Bronchial epithelial cell (primary cell): ENCODE measurements at regions not wholly inside any gene's neighbourhood (a gene's known extent, or its start where the extent isn't known, plus 50 kb on each side); places are given as distances from the start of the nearest gene placed in this dataset.

ENCODE experiments used
- DNase-seq: peaks from one replicate; pipeline ENCODE4 v3.0.0-alpha.2; 2010; ENCODE audit warnings: low read depth
- FAIRE-seq: peaks from 2 replicates; lab custom pipeline; 2011; peaks lifted over from hg19 to GRCh38; lab: Jason Lieb, UNC
- H3K27me3 ChIP-seq: 2 replicates; pipeline ENCODE4 v1.5.1; 2011; ENCODE audit warnings: low read length; ENCODE audit not compliant: control insufficient read depth, insufficient read depth
- H3K36me3 ChIP-seq: 2 replicates; pipeline ENCODE4 v1.5.1; 2011; ENCODE audit warnings: low read length; ENCODE audit not compliant: control insufficient read depth, insufficient read depth
- H3K4me3 ChIP-seq: 2 replicates; pipeline ENCODE4 v1.5.1; 2011; ENCODE audit warnings: mild to moderate bottlenecking, low read depth, low read length, control low read depth
- TF ChIP-seq, protein P1 (sequence below): IDR thresholded peaks from 2 replicates; pipeline ENCODE4 v1.5.1; 2011; ENCODE audit warnings: mild to moderate bottlenecking, moderate library complexity, low read length, control low read depth, inconsistent platforms; ENCODE audit not compliant: insufficient read depth, severe bottlenecking

DNA sequence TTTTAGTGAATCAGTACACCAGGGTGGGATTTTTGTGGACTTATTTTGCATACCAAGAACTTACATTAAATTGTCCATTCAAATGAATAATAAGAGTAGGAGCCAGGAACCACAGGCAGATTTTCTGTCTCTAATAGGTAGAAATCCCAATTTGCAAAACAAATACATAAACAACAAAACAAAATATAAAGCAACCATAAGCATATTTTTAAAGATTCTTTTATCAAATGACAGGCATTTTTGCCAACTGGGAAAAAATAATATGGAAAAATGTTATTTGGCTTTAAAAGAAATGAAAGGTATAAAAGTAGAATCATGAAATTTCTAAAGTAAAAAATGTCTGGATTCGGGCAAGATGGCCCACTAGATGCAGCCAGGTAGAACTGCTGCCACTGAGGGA is 71.2 kb upstream of the PDE7B start:
- Histone ChIP-seq H3K27me3 (no peaks in the 10 kb centered on the region), H3K36me3 (no peaks in the 10 kb centered on the region), H3K4me3 (no peak overlapping the region)
- DNase-seq (no peak), FAIRE-seq (no peak)
- TF ChIP-seq, protein P1, sequence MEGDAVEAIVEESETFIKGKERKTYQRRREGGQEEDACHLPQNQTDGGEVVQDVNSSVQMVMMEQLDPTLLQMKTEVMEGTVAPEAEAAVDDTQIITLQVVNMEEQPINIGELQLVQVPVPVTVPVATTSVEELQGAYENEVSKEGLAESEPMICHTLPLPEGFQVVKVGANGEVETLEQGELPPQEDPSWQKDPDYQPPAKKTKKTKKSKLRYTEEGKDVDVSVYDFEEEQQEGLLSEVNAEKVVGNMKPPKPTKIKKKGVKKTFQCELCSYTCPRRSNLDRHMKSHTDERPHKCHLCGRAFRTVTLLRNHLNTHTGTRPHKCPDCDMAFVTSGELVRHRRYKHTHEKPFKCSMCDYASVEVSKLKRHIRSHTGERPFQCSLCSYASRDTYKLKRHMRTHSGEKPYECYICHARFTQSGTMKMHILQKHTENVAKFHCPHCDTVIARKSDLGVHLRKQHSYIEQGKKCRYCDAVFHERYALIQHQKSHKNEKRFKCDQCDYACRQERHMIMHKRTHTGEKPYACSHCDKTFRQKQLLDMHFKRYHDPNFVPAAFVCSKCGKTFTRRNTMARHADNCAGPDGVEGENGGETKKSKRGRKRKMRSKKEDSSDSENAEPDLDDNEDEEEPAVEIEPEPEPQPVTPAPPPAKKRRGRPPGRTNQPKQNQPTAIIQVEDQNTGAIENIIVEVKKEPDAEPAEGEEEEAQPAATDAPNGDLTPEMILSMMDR: no peak

DNA sequence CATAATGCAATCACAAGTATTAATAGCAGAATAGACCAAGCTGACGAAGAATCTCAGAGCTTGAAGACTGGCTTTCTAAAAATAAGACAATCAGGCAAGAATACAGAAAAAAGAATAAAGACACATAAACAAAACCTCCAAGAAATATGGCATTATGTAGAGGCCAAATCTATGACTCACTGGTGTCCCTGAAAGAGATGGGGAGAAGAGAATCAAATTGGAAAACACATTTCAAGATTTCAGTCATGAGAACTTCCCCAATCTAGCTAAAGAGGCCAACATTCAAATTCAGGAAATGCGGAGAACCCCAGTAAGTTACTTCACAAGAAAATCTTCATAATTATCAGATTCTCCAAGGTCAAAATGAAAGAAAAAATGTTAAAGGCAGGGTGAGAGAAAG is 69.0 kb upstream of the PDE7B start:
- DNase-seq (no peak), FAIRE-seq (no peak)
- TF ChIP-seq, protein P1: no peak
- Histone ChIP-seq H3K4me3 (no peak overlapping the region), H3K27me3 (no peaks in the 10 kb centered on the region), H3K36me3 (no peaks in the 10 kb centered on the region)

DNA sequence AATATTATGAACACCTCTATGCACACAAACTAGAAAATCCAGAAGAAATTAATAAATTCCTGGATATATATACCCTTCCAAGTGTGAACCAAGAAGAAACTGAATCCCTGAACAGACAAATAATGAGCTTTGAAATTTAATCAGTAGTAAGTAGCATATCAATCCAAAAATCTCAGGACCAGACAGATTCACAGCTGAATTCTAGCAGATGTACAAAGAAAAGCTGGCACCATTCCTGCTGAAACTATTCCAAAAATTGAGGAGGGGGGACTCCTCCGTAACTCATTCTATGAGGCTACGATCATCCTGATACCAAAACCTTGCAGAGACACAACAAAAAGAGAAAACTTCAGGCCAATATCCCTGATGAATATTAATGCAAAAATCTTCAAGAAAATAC is 67.0 kb upstream of the PDE7B start:
- Histone ChIP-seq H3K36me3 (no peaks in the 10 kb centered on the region), H3K27me3 (no peaks in the 10 kb centered on the region), H3K4me3 (no peak overlapping the region)
- FAIRE-seq (no peak), DNase-seq (no peak)
- TF ChIP-seq, protein P1: no peak

DNA sequence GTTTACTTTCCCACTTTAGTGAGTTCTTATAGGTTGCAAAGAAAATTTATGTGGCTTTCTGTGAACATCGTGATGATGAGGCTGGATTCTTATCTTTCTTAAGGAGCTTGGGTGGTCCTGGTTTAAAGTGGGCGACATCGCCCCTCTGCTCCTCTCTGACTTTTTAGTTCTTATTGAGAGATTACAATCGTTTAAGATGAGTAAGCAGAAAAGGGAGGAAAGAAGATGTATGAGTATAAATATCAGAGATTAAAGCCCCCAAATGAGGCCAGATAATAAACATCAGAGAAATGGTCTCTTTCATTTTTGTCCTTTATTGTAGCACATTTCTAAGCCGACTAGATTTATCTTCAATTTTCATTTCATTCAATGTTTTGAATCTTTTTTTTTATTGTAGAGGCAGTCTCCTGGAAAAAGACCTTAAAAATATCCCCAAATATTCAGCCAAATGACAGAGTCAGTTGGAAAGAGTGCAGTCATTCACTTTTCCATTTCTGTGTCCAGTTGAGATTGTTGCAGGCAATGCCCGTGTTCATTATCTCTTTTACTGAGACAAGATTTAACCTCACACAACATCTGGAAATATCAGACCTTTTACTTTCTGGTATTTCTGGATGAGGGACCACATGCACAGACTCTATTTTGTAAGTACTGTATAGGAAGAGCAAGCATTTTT is 62.0 kb upstream of the PDE7B start:
- TF ChIP-seq, protein P1: no peak
- Histone ChIP-seq H3K27me3 (no peaks in the 10 kb centered on the region), H3K4me3 (no peak overlapping the region), H3K36me3 (no peaks in the 10 kb centered on the region)
- no peak for DNase-seq
- no peak for FAIRE-seq

DNA sequence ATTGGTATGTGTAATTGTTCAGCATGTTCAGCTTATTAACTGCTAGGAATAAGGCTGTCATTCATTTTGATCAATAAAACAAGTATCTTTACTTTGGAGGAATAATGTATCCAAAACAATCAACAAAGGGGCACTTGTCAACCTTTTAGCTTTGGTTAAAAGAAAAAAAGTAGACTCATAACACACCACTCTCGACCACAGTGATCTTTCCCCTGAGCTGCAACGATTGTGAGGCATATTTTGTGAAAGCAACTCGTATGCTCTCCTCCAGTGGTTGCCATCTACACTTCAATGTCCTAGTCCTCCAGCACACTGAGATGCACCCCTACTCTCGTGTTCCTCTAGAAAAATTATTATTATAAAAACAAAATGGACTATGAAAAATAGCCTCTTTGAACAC is 60.1 kb upstream of the PDE7B start:
- TF ChIP-seq, protein P1: no peak
- Histone ChIP-seq H3K27me3 (no peaks in the 10 kb centered on the region), H3K4me3 (no peak overlapping the region), H3K36me3 (no peaks in the 10 kb centered on the region)
- FAIRE-seq: no peak
- DNase-seq: no peak

DNA sequence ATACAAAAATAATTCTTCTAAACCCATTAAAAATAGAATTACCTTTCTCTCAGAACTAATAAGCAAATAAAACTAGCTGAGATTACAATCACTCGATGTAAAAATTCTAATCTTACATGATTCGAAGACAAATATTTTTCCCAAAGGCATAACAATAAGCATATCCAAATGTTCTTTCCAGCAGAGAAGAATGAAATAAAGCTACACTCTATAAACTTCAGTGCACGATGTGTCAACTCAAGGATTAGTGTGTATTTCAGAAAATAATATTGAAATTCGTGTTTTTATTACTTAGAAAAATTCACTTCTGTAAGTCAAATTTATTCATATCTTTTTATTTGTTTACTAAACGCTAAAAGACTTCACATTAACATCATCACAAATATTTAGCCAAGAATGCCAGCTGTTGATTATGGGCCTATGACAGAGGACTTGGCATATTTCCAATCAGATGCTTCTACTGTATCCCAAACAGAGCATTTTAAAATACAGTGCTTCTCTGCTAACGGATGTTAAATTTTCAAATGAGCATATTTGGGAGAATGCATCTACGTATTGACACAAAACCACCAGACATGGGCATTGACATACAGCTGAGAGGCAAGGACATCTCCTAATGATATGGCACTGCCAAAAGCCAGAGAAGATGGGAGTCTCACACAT is 54.7 kb upstream of the PDE7B start:
- no peaks in the 10 kb centered on the region for H3K36me3 ChIP-seq
- no peaks in the 10 kb centered on the region for H3K27me3 ChIP-seq
- H3K4me3 ChIP-seq: no peak overlapping the region
- no peak for FAIRE-seq
- DNase-seq: no peak
- TF ChIP-seq, protein P1: no peak
